ENCODE measurements at regions not wholly inside any gene's neighbourhood (a gene's known extent, or its start where the extent isn't known, plus 50 kb on each side); places are given as distances from the start of the nearest gene placed in this dataset.

GRCh38 chr15:99914723-99915122, 181.5 kb upstream of the LYSMD4 start:
- TF ChIP-seq CTCF (conservative IDR thresholded peaks at IDR 0.05; ENCODE audit: low read length) (no peak), EZH2phosphoT487 (IDR thresholded peaks at IDR 0.05; ENCODE audit: borderline replicate concordance, low read depth, low read length) (no peak)

Data from OCI-LY7 (cell line).